H1 (cell line): ENCODE measurements at regions not wholly inside any gene's neighbourhood (a gene's known extent, or its start where the extent isn't known, plus 50 kb on each side); places are given as distances from the start of the nearest gene placed in this dataset.

Experiments used
- CTCF ChIA-PET: fragments of 300-600 bp; sonication (Branson Sonifier 250); formaldehyde crosslinking; loops from one replicate; lab custom pipeline; 2021; ENCODE audit not compliant: partially characterized antibody; lab: Charles Lee
- POLR2A ChIA-PET: fragments of 300-600 bp; sonication (Branson Sonifier 250); formaldehyde crosslinking; loops from one replicate; lab custom pipeline; 2021; ENCODE audit warnings: inconsistent platforms; ENCODE audit not compliant: partially characterized antibody; lab: Charles Lee
- DNase-seq, 2 experiments: peaks; one replicate each; pipeline versions ENCODE4 v3.0.0 to v3.0.0-alpha.2; 2010 to 2022; ENCODE audit warnings: low spot score in 2 of 2, low read depth in 1 of 2, mixed read lengths in 1 of 2
- FAIRE-seq: peaks from 2 replicates; lab custom pipeline; 2011; peaks lifted over from hg19 to GRCh38; lab: Jason Lieb, UNC
- H2AFZ ChIP-seq: 2 replicates; pipeline ENCODE4 v1.8.1; 2012; ENCODE audit warnings: low read length, inconsistent platforms
- H2AK5ac ChIP-seq: 2 replicates; pipeline ENCODE4 v1.6.1; 2013; ENCODE audit warnings: low read depth, low read length
- H2BK120ac ChIP-seq: replicated peaks from 2 replicates; pipeline ENCODE3; 2013; ENCODE audit warnings: low read depth, low read length, inconsistent platforms
- H2BK12ac ChIP-seq: 2 replicates; pipeline ENCODE4 v1.6.1; 2013; ENCODE audit warnings: low read depth, low read length
- H2BK15ac ChIP-seq: 2 replicates; pipeline ENCODE4 v1.6.1; 2013; ENCODE audit warnings: low read length
- H2BK20ac ChIP-seq: 2 replicates; pipeline ENCODE4 v1.6.1; 2013; ENCODE audit warnings: low read length
- H2BK5ac ChIP-seq: 2 replicates; pipeline ENCODE4 v1.6.1; 2013; ENCODE audit warnings: low read depth, low read length
- H3K14ac ChIP-seq: 2 replicates; pipeline ENCODE4 v1.6.1; 2013; ENCODE audit warnings: inconsistent platforms; ENCODE audit not compliant: insufficient read length
- H3K18ac ChIP-seq: 2 replicates; pipeline ENCODE4 v1.6.1; 2013; ENCODE audit warnings: low read length; ENCODE audit errors: extremely low read depth
- H3K23ac ChIP-seq: 2 replicates; pipeline ENCODE4 v1.6.1; 2013; ENCODE audit warnings: inconsistent platforms; ENCODE audit not compliant: insufficient read length
- H3K23me2 ChIP-seq: 2 replicates; pipeline ENCODE4 v1.6.1; 2013; ENCODE audit warnings: low read depth, low read length
- H3K27ac ChIP-seq: 2 replicates; pipeline ENCODE4 v1.6.1; 2011; ENCODE audit warnings: low read depth, low read length, inconsistent platforms
- H3K27me3 ChIP-seq, 4 experiments: replicated peaks in 1 of 4; 1 replicate in 1 of 4; 2 replicates in 3 of 4; pipeline versions ENCODE4 v1.6.1 to v1.8.1; 2011 to 2013; ENCODE audit warnings: low read length in 3 of 4, mild to moderate bottlenecking in 3 of 4, inconsistent platforms in 2 of 4, mixed read lengths in 2 of 4, moderate library complexity in 1 of 4; ENCODE audit not compliant: control insufficient read depth in 3 of 4, insufficient read depth in 3 of 4; ENCODE audit errors: extremely low read depth in 1 of 4
- H3K36me3 ChIP-seq, 4 experiments: 2 replicates each; pipeline versions ENCODE4 v1.6.1 to v1.8.1; 2011 to 2013; ENCODE audit warnings: mild to moderate bottlenecking in 4 of 4, low read length in 3 of 4, moderate library complexity in 2 of 4, control low read depth in 1 of 4, inconsistent platforms in 1 of 4; ENCODE audit not compliant: insufficient read depth in 4 of 4, control insufficient read depth in 2 of 4
- H3K4ac ChIP-seq: replicated peaks from 2 replicates; pipeline ENCODE3; 2013; ENCODE audit warnings: low read length, low read depth, mixed read lengths, inconsistent platforms; ENCODE audit not compliant: insufficient read length
- H3K4me1 ChIP-seq, 4 experiments: replicated peaks in 1 of 4; 1 replicate in 1 of 4; 2 replicates in 3 of 4; pipeline versions ENCODE4 v1.6.1 to v1.8.1; 2011 to 2013; ENCODE audit warnings: low read length in 3 of 4, inconsistent platforms in 2 of 4, mixed read lengths in 1 of 4; ENCODE audit not compliant: insufficient read depth in 4 of 4, control insufficient read depth in 3 of 4
- H3K4me2 ChIP-seq, 2 experiments: 2 replicates each; pipeline versions ENCODE4 v1.6.1 to v1.8.1; 2011 to 2013; ENCODE audit warnings: low read depth in 2 of 2, low read length in 2 of 2, control low read depth in 1 of 2, inconsistent platforms in 1 of 2, mild to moderate bottlenecking in 1 of 2; ENCODE audit not compliant: insufficient read depth in 1 of 2
- H3K4me3 ChIP-seq, 4 experiments: fragments of 200-600, 300-600 bp in 1 of 4; sonication (generic), shearing (Covaris generic), sonication (Bioruptor Twin) in 1 of 4; 2 replicates each; pipeline versions ENCODE4 v1.5.1 to v1.8.1; 2011 to 2016; ENCODE audit warnings: low read length in 4 of 4, low read depth in 3 of 4, control low read depth in 2 of 4, inconsistent platforms in 2 of 4, mild to moderate bottlenecking in 2 of 4, mixed read lengths in 1 of 4, moderate library complexity in 1 of 4; ENCODE audit not compliant: insufficient read depth in 2 of 4; ENCODE audit errors: extremely low read depth in 1 of 4
- H3K56ac ChIP-seq: replicated peaks from 2 replicates; pipeline ENCODE3; 2013; ENCODE audit warnings: low read depth, mild to moderate bottlenecking, mixed read lengths, low read length, inconsistent platforms; ENCODE audit not compliant: insufficient read length
- H3K79me1 ChIP-seq: 2 replicates; pipeline ENCODE4 v1.6.1; 2013; ENCODE audit warnings: low read depth, low read length, control low read depth
- H3K79me2 ChIP-seq, 2 experiments: 2 replicates each; pipeline versions ENCODE4 v1.6.1 to v1.8.1; 2012 to 2013; ENCODE audit warnings: low read length in 2 of 2, mild to moderate bottlenecking in 2 of 2, inconsistent platforms in 1 of 2; ENCODE audit not compliant: insufficient read depth in 2 of 2, control insufficient read depth in 1 of 2
- H3K9ac ChIP-seq, 4 experiments: replicated peaks in 1 of 4; 1 replicate in 1 of 4; 2 replicates in 3 of 4; pipeline versions ENCODE4 v1.6.1 to v1.8.1; 2011 to 2013; ENCODE audit warnings: low read depth in 3 of 4, low read length in 3 of 4, control low read depth in 2 of 4, mild to moderate bottlenecking in 2 of 4, moderate library complexity in 2 of 4, inconsistent platforms in 1 of 4; ENCODE audit errors: extremely low read depth in 1 of 4
- H3K9me3 ChIP-seq, 2 experiments: 2 replicates each; pipeline versions ENCODE4 v1.6.1 to v1.8.1; 2012 to 2013; ENCODE audit warnings: mild to moderate bottlenecking in 2 of 2, moderate library complexity in 2 of 2, control low read depth in 1 of 2, inconsistent platforms in 1 of 2, low read depth in 1 of 2, low read length in 1 of 2, mixed read lengths in 1 of 2; ENCODE audit not compliant: insufficient read depth in 2 of 2
- H4K20me1 ChIP-seq, 2 experiments: replicated peaks in 1 of 2; 2 replicates each; pipeline versions ENCODE3 to v1.8.1; 2011 to 2013; ENCODE audit warnings: inconsistent platforms in 2 of 2, low read length in 2 of 2, mild to moderate bottlenecking in 1 of 2; ENCODE audit not compliant: insufficient read depth in 2 of 2, control insufficient read depth in 1 of 2
- H4K5ac ChIP-seq: 2 replicates; pipeline ENCODE4 v1.6.1; 2013; ENCODE audit warnings: low read length, low read depth, mixed read lengths, inconsistent platforms; ENCODE audit not compliant: insufficient read length
- H4K8ac ChIP-seq: 2 replicates; pipeline ENCODE4 v1.8.0; 2013; ENCODE audit warnings: mild to moderate bottlenecking, moderate library complexity, low read length, inconsistent platforms; ENCODE audit not compliant: insufficient read depth; ENCODE audit errors: extremely low read depth
- H4K91ac ChIP-seq: replicated peaks from 2 replicates; pipeline ENCODE3; 2013; ENCODE audit warnings: low read length, mixed read lengths, inconsistent platforms; ENCODE audit not compliant: insufficient read length
- ATF2 ChIP-seq: IDR thresholded peaks from 2 replicates; pipeline ENCODE4 v1.6.1; 2012; ENCODE audit warnings: low read length, inconsistent platforms
- CBX8 ChIP-seq: fragments of 300-800, 300-1000 bp; sonication (generic); IDR thresholded peaks from 2 replicates; pipeline ENCODE4 v1.7.1; 2016; ENCODE audit warnings: low read depth, low read length, borderline replicate concordance
- CEBPB ChIP-seq: IDR thresholded peaks from 2 replicates; pipeline ENCODE4 v1.6.1; 2012; ENCODE audit warnings: low read depth, low read length
- JUN ChIP-seq: IDR thresholded peaks from 2 replicates; pipeline ENCODE4 v1.6.1; 2011; ENCODE audit warnings: low read depth, mild to moderate bottlenecking, improper control_type of control experiment, low read length
- JUND ChIP-seq: IDR thresholded peaks from 2 replicates; pipeline ENCODE4 v1.6.1; 2011; ENCODE audit warnings: mild to moderate bottlenecking, improper control_type of control experiment, low read length
- KDM4A ChIP-seq: IDR thresholded peaks from one replicate; pipeline ENCODE4 v1.7.1; 2012; ENCODE audit warnings: low read depth, mild to moderate bottlenecking, moderate library complexity, low read length, inconsistent platforms; ENCODE audit not compliant: severe bottlenecking
- KDM5A ChIP-seq: fragments of 200-600 bp; IDR thresholded peaks from 2 replicates; pipeline ENCODE4 v1.7.1; 2012; ENCODE audit warnings: mild to moderate bottlenecking, low read length, inconsistent platforms, mixed read lengths
- NANOG ChIP-seq: IDR thresholded peaks from 2 replicates; pipeline ENCODE4 v1.6.1; 2011; ENCODE audit warnings: low read length, low read depth, mild to moderate bottlenecking, inconsistent platforms; ENCODE audit not compliant: insufficient read depth, poor library complexity, severe bottlenecking
- RBBP5 ChIP-seq: IDR thresholded peaks from 2 replicates; pipeline ENCODE4 v1.7.1; 2012; ENCODE audit warnings: low read depth, mild to moderate bottlenecking, inconsistent platforms, low read length, moderate library complexity, borderline replicate concordance
- SAP30 ChIP-seq: fragments of 300-600 bp; sonication (generic); IDR thresholded peaks from 2 replicates; pipeline ENCODE4 v1.7.1; 2012; ENCODE audit warnings: low read length, moderate library complexity, mild to moderate bottlenecking, inconsistent platforms; ENCODE audit not compliant: insufficient read depth, insufficient replicate concordance
- SP1 ChIP-seq: IDR thresholded peaks from 2 replicates; pipeline ENCODE4 v1.6.1; 2011; ENCODE audit warnings: low read depth, low read length
- SP4 ChIP-seq: IDR thresholded peaks from 2 replicates; pipeline ENCODE4 v1.6.1; 2012; ENCODE audit warnings: low read length, inconsistent platforms
- SUZ12 ChIP-seq: fragments of 200-600 bp; sonication (generic); IDR thresholded peaks from 2 replicates; pipeline ENCODE4 v1.6.1; 2012; ENCODE audit warnings: mild to moderate bottlenecking, inconsistent platforms, low read length, moderate library complexity, mixed read lengths
- TF ChIP-seq, protein P1 (sequence below): IDR thresholded peaks from 2 replicates; pipeline ENCODE4 v1.6.1; 2012; ENCODE audit warnings: inconsistent platforms

DNA sequence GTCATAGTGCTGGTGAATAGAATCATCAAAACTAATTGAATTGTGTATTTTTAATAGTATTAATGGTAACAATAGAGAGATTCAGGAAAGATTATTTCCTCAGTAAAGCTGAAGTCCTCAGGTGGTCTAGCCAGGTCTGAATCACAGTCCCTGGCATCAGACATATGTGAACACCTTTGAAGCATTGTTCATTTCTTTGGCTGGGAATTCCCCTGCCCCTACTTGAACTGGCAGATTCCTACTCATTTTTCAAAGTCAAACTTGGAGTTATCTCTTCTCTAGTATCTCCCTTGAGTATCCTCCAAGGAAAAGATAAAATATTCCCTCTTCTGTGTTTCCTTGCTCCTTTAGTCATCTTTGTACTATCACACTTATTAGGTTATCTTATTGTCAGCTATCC lies 759.8 kb downstream of the ADGRL2 start:
- Histone ChIP-seq H3K9ac (no peak overlapping the region), H4K8ac (no peak overlapping the region), H2BK5ac (no peak overlapping the region), H3K9me3 (no peaks in the 10 kb centered on the region), H2BK12ac (no peak overlapping the region), H2AK5ac (no peak overlapping the region), H3K4ac (no peak overlapping the region), H3K23ac (no peak overlapping the region), H3K56ac (no peak overlapping the region), H3K79me1 (no peaks in the 10 kb centered on the region), H2AFZ (no peak overlapping the region), H3K27ac (no peak overlapping the region), H4K91ac (no peak overlapping the region), H3K18ac (no peak overlapping the region), H2BK15ac (no peak overlapping the region), H3K4me1 (peaks cover 0 to 4% (median 2%) of the 10 kb centered on the region in 4 experiments; a peak in 2 of 7 replicates), H3K79me2 (no peaks in the 10 kb centered on the region), H3K14ac (no peak overlapping the region), H3K23me2 (no peaks in the 10 kb centered on the region), H3K36me3 (no peaks in the 10 kb centered on the region), H3K27me3 (no peaks in the 10 kb centered on the region), H3K4me3 (no peak overlapping the region), H4K5ac (no peak overlapping the region), H2BK120ac (no peak overlapping the region), H3K4me2 (no peak overlapping the region), H4K20me1 (no peaks in the 10 kb centered on the region), H2BK20ac (no peak overlapping the region)
- no peak for FAIRE-seq
- CTCF ChIA-PET: no interaction called here
- no peak for DNase-seq
- POLR2A ChIA-PET: no interaction called here
- no peak for TF ChIP-seq JUN
- no peak for TF ChIP-seq CEBPB
- no peak for TF ChIP-seq SP4
- no peak for TF ChIP-seq ATF2
- no peak for TF ChIP-seq SP1
- no peak for TF ChIP-seq NANOG
- no peak for TF ChIP-seq JUND
- TF ChIP-seq KDM4A: no peak
- TF ChIP-seq, protein P1, sequence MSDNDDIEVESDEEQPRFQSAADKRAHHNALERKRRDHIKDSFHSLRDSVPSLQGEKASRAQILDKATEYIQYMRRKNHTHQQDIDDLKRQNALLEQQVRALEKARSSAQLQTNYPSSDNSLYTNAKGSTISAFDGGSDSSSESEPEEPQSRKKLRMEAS: no peak
- no peak for TF ChIP-seq SAP30
- TF ChIP-seq RBBP5: no peak
- no peak for TF ChIP-seq KDM5A
- no peak for TF ChIP-seq CBX8
- no peak for TF ChIP-seq SUZ12
